Dedifferentiated amniotic fluid mesenchymal stem cell (primary cell): ENCODE measurements at regions not wholly inside any gene's neighbourhood (a gene's known extent, or its start where the extent isn't known, plus 50 kb on each side); places are given as distances from the start of the nearest gene placed in this dataset.
"Not testable (repeated sequence)": the region's sequence is repeated elsewhere in the genome, so short reads cannot be mapped to it uniquely, and the experiment has no call there.

ENCODE experiments used
- DNase-seq: peaks from one replicate; pipeline ENCODE4 v3.0.0-alpha.2; 2016; ENCODE audit errors: extremely low spot score

DNA sequence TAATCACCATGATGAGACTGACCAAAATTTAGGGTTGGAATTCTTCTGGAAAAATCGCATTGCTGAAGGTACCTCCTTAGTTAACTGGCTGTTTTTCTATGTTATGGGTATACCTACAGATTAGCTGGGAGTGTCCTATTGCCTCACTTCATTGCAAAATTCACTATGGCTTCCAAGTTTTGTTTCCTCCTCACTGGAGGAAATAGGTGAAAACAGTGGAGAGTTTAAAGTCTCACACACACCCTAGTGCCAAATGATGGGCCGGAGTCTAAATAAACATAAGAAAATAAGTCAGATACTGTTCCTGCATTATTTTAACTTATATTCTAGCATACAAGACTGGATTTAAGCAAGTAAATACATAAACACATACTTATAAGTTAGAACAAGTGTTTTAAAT is 98.2 kb downstream of the AHR start:
- DNase-seq: no peak

DNA sequence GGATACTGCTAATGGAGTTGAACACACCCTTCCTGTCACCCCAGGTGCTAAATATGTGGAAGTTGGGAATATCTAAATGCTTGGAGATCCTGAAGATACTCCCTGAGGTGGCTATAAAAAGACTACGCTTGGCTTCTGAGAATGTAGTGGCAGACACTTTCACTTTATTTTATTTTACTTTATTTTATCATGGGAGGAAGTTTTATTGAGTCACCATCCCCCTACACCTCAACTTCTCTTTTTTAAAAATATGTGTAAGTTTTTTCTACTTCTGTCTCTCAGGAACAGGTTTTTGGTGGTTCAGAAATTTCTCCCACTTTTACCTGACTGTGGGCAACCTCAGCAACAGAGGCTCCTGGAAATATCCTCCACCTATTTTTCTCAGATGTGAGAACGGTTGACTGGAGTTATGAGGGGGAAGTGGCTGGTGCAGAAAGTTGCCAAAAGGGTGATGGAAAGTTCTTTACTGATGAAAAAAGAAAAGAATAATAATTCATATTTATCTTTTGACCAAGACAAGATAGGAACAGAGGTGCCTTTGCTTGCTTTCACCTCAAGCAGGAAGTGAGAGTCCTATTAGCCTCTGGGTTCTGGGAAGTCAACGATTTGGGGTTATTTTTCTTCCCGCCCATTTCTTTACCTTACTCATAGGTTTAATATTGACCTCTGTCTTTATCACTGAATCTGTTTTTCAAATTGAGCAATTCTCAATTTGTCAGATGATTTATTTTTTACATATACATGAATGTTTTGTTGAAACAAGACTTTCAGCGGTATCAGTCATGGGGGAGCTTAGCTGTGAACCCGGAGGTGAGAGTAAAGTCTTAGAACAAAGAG is 103.6 kb downstream of the AHR start:
- no peak for DNase-seq

DNA sequence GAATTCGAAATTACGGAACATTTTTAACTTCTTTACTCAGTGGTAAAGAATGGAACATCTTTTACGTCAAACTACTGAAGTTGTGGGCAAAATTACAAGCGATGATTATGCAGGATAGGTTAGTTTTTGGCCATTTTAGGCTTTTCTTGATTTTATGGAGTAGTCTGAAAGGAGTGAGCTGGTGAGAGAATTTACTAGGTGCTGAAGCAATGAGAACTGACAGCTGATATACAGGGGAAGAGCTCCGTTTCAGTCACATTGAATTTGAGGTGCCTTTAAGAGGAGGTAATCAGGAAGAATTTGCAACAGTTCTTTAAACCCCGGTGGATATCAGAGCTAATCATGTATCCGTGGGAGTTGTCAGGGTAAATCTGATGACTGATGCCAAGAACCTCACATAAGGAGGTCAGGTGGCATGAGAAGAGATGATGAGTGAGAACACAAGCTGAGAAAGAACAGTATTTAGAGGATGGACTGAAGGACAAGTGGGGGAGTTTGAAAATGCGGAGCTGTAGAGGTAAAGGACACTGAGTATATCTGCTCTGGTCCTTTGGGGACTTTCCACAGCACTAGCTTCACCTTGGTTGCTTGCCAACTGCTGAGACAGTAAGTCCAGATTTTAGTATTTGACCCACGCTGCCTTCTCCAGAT is 104.3 kb downstream of the AHR start:
- DNase-seq: no peak

DNA sequence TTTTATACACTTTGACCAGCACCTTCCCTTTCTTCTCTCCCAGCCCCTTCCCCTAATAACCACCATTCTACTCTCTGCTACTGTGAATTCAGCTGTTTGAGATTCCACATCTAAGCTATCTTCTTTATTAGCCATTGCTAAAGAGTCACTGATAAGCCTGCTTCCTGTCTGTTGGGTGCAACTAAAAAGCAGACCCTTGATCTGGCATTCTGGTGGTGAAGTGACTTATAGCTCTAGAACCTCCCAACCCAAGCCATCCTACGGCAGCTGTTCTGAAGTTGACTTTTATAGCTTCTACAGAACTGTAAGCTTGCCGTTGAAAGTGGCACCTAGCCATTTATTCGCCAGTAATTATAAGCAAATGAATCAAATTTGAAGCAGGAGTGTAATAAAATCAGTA is 105.6 kb downstream of the AHR start:
- DNase-seq: no peak

DNA sequence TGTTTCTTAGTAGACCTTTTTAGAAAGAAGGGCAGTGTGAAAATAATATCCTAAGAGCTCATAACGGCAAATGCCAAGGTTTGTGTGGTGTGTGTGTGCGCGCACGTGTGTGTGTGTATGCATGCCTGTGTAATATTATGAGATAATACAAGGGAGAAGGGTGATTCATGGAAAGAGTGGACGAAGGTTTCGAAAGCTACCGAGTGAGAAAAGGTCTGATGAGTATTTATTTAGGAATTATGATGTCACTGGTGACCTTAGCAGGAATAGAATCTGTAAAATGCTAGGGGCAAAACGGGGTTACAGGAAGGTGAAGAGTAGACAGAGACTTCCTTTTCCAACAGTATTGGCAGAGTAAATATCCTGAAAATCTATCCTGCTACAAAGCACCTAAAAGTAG is 107.3 kb downstream of the AHR start:
- DNase-seq: peak; percentile 76

DNA sequence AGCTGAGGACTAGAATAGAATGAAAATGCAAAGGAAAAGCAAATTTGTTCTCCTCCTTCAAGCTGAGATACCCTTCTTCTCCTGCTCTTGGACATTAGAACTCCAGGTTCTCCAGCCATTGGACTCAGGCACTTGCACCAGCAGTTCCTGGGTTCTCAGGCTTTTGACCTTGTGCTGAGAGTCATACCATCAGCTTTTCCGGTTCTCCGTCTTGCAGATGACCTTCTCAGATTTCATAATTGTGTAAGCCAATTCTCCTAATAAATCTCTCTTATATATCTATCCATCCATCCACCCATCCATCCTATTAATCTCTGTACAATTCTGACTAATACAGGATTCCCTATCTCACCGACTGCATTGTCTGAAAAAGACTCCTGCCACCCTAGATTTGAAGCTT is 108.3 kb downstream of the AHR start:
- DNase-seq: no peak

DNA sequence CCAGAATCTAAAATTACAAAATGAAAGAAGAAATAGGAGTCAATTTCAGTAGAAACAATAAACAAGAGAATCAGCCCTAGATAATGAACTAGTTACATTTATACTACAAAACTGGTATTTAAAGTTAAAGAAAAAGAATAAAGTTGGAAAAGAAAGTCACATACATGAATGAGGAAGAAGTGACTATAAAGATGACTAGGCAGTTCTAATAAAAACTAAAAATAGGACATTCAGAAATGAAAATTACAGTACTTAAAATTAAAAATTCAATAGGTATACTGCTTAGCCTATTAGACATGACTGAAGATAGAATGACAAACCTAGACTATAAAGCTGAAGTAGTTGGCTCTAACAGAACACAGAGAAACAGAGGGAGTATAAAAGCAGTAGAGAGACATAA is 108.8 kb downstream of the AHR start:
- no peak for DNase-seq

DNA sequence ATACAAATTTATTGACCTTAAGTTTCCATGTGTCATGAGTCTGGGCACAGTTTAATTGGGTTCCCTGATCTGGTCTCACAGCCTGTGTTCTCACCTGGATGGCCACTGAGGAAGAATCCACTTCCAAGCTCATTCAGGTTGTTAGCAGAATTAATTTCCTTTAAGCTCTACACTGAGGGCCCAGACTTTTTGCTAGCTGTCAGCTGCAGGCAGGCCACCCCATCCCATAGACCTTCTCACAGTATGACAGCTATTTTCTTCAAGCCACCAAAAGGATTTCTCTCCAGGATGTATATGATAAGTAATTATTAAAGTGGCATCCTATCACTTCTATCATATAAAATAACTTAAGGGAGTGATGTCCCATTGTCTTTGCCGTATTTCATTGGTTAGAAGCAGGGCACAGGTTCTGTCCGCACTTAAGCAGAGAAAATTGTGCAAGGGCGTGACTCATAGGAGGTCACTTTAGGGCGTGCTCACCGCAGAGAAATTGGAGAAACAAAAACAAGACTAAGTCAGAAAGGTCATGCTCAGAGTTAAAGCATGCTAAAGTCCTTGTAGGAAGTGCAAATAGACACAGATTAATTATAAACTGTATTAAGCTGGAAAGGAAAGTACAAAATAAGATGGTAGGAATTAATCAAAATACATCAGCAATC is 109.9 kb downstream of the AHR start:
- peak; percentile 85 for DNase-seq

DNA sequence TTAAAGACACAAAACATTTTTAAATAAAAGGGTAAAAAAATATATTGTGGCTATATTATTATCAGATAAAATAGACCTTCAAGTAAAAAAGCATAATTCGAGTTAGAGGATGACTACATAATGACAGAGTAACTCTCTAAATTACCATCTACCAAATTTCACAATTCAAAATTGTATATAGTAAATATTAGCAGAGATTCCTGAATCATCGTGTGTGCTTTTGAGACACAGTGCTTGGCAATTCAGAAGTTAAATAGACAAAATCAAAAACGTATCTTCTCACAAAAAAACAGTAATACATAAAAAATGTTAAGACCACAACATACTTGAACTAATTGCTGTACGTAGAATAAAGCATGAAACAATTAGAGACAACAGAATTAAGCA is 110.4 kb downstream of the AHR start:
- no peak for DNase-seq

DNA sequence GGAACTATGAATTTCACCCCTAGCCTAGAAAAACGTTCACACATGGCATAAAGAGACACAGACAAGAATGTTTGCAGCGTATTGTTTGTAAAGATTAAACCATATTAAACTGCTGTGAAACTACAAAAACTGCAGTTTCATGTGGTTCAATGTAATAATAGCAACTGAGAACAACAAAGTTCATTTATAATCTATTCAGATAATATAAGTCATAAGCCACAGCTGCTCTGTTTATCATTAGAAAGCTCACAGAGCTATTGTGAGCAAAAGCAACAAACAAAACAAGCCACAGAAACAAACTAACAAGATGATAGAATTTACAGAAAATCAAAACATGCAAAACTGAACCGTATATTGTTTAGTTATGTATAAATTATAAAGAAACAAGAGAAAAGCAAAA is 113.5 kb downstream of the AHR start:
- no peak for DNase-seq

DNA sequence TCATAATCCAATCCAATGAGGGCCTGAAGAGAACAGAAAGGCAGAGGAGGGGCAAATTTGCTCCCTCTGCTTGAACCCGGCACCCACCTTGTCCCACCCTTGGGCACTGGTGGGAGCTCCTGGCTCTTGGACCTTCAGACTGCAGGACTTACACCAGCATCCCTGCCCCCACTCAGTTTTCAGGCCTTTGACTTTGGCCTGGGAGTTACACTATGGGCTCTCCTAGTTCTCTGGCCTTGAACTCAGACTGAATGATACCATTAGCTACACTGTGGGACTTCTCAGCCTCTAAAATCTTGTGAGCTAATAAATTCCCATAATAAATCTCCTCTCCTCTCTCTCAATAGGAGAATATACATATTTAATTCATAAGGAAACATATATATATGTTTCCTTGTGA is 114.4 kb downstream of the AHR start:
- DNase-seq: no peak

DNA sequence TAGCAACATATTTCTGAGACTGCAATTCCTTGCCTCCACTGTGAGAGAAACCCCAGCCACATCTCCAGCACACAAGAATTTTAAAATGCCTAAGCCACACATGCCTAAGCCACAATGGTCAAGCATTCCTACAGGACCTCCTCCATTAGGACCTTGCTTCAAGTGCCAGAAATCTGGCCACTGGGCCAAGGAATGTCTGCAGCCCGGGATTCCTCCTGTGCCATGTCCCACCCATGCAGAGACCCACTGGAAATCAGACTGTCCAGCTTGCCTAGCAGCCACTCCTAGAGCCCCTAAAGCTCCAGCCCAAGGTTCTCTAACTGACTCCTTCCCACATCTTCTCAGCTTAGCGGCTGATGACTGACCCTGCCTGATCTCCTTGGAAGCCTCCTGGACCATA is 117.5 kb downstream of the AHR start:
- DNase-seq: no peak

DNA sequence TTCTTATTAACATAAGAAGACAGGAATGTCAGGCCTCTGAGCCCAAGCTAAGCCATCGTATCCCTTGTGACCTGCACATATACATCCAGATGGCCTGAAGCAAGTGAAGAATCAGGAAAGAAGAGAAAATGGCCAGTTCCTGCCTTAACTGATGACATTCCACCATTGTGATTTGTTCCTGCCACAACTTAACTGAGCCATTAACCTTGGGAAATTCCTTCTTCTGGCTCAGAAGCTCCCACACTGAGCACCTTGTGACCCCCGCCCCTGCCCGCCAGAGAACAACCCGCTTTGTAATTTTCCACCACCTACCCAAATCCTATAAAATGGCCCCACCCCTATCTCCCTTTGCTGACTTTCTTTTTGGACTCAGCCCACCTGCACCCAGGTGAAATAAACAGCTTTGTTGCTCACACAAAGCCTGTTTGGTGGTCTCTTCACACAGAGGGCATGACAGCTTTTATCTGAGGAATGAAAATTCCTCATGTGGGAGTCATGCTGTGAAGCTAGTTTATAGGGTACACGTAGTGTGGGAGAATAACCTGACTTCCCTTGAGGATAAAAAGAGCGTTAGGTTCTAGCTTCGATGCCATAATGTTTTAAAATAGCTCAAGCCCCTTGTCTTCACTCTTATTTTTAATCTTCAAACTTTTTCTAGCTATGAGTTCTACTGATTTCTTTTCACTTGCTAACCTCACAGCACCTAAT is 122.0 kb downstream of the AHR start:
- DNase-seq: not testable (repeated sequence)

DNA sequence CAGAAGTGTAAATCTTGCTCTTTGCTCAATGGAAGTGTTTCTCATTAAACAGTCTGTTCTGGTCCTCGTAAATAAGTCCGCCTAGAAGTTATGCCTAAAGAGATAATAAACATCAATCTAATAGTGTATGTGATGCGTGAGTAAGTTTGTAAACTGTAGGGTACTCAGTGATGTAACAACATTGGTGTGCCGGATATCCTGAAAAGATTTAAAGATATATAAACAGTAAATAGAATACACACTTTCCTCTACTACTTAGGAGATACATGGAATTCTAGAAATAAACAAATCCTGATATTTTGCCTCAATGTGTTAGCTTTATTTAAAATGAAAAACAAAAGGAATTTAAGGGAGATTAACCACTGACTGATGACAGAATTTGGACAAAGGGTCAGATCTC is 123.5 kb downstream of the AHR start:
- no peak for DNase-seq

DNA sequence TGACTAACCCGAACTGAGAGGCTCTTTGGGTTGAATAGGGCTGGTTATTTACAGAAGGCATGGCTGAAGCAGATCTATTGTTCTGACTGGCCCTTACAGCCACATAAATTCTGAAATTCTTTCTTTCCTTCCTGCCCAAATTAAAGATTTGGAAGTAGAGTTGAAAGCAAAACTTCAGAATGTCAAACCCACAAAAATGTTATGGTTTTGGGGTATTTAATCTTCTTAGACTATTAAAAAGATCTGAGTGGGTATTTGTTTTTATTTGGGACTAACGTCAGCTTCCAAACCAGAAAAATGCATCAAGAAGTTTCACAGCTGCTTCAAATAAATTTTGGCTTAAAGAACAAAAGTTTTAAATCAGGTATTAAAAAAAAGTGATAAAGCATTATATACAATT is 124.5 kb downstream of the AHR start:
- DNase-seq: peak; percentile 19

DNA sequence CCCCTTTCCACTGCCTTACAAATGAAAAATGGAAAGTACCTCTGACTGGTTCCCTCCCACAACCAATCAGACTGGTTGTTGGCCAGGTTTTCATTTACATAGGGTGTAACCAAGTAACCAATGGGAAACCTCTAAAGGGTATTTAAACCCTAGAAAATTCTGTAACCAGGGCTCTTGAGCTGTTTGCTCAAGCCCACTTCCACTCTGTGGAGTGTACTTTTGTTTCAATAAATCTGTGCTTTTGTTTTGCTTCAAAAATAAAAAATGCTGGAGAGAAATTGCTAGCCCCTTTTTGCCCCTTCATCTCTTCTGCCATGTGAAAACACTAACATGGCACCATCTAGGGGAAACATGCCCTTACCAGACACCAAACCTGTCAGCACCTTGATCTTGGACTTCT is 129.5 kb downstream of the AHR start:
- DNase-seq: no peak

DNA sequence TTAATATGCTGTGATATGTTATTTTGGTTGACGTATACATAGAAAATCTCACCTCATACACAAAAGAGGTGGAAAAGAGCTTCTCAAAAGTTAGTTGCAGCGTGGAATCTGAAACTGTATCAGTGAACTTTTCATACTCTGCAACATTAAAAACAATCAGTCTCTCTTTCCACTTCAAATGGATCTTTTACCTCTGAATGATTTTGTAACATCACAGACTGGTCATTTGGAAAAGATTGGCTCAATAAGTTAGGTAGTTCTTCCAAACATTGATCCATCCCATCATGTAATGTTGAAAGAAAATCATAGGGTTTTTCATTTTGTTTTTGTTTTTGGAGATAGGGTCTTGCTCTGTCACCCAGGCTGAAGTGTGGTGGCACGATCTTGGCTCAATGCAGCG is 131.1 kb downstream of the AHR start:
- DNase-seq: no peak

DNA sequence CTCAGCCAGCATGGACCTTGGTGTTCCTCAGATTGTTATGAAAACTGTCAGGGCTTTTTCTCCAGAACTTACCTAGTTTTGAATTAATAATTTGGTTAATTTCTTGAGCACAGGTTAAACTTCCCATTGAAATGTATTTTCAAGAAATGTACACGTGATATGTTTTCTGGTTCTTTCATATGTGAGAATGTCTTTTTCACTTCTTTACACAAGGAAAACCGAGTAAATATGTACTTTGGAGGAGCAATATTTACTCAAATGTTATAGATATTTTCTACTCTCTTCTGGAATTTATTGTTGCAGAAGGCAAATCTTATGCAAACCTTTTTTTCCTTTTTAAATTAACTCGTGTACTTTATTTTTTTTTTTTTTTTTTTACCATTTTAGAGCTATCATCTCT is 134.3 kb downstream of the AHR start:
- DNase-seq: no peak

DNA sequence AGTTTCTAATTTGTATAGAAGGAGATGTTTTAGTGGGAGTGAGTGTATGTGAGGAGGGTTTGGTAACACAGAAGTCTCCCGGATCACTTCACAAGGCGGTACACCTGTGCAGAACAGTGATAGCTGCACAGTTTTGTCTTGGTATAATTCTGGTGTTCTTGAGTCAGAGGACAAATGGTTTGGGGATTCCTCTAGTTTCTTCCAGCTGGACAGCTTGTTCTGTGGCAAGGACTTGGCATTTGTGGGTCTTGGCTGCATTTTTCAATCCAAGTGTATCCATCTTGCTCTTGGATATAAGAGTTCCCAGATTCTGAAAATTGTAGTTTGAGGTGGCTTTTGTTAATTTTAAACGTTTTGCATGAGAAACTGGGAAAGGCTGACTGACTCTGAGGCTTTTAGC is 135.7 kb downstream of the AHR start:
- DNase-seq: no peak

DNA sequence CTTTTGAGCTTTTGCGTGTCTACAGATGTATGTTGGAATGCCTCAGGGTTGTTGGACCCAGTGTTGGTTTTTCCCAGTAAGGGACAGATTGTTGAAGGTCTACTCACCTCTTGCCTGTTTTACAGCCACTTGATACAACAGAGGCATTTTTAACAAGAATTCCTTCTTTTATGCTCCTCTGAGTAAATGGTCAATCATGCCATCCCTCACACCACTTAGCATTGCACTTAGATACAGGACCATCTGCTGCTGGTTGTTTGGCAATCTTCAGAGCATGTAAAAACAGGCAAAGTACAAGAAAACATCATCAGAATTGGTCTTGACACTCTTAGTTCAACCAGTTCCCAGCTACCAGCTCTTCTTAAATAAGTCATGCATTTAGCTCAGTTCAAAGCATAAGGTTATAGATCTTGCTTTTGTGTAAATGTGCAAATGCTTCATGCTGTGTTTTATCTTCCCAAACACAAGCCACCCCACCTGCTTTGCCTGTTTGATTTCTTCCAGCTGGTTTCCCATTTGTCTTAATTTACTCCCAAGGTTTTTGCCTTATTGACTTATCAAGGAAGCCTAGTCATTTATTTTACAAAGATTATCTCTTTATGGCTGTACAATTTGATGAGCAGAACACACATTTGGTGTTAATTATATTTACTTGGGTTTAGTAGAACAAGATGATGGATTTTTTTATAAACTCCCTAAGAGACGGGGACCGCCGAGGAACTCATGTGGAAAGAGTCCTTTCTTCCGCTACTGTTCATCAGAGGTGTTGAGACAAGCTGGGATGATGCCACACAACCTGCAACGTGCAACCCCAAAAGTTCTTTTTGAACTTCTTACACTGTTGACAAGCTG is 136.6 kb downstream of the AHR start:
- no peak for DNase-seq

DNA sequence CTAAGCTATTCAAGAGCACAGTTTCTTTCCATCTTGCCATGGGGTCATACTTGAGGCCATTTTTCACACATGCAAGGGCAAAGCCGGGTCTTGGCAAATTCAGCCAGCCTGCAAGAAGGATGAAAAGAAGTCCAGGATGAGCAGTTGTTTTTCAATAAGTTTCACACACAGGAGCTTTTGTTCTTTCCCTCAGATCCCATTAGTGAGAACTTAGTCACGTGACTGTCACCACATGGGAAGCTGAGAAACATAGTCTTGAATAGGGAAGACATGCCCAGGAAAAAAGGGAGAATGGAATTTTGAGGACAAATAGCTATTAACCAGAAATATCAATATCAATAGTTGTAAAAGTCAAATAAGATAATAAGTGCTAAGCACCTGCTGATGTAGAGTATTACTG is 137.7 kb downstream of the AHR start:
- DNase-seq: no peak

DNA sequence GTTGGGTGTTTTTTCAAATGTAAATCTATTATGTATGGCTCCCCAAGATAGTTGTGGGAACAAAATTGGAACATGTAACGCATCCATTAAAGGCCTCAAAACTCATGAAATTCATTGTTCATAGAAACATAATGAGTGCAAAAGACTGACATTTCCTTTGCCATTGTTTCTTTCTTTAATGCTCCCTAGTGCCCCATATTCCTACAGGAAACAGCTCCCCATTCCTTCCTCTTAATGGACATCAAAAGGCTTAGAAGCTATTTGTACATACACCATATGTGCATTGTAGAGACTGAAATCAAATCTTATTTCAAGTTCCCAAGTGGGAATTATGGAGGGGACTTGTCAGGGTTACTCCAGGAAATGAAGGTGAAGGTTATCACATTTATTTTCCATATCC is 139.1 kb downstream of the AHR start:
- no peak for DNase-seq
